Heart left ventricle (tissue), 13 donors: ENCODE measurements at regions not wholly inside any gene's neighbourhood (a gene's known extent, or its start where the extent isn't known, plus 50 kb on each side); places are given as distances from the start of the nearest gene placed in this dataset.

Source experiments
- POLR2A ChIP-seq, 2 donors: fragments of 450-650 bp; IDR thresholded peaks; one replicate each; pipeline ENCODE4 v1.6.1; 2017; ENCODE audit warnings: antibody characterized with exemption in 2 of 2, mild to moderate bottlenecking in 2 of 2, moderate library complexity in 2 of 2
- TF ChIP-seq, protein P1 (sequence below), 12 donors: fragments of 200-600 bp; sonication (generic) in 4 of 12; IDR thresholded peaks; one replicate each; pipeline versions ENCODE4 v1.5.0 to v1.8.0; 2018 to 2022; ENCODE audit warnings: antibody characterized with exemption in 12 of 12, mild to moderate bottlenecking in 5 of 12
- donor health status: ischemic (EF 13 %, LVEDD 7.1; RV severe dilation, severe dysfunction).
- donor health status: DM: no; HTN: yes; CAD: no.
- donor health status: DM: no; HTN: no; CAD: no.
- donor health status: ischemic (EF 25% LVEDD 6.9; RV normal size, moderate dysfunction).
- donor health status: ischemic (EF 25% LVEDD 5.7; RV mildly dilated, moderate dysfunction).
- donor health status: ischemic (EF 35%, LVEDD 5.7; RV mildly dilated, moderate dysfunction).
- donor health status: nonischemic (EF 11% LVEDD 7.7; RV severe dilation, severe dysfunction).
- donor health status: DM: yes; HTN: yes; CAD: no.
- donor health status: PGD.
- donor health status: ischemic (EF 29% LVEDD 5.4; RV normal size, mild dysfunction).
- donor health status: nonischemic (EF 23%, LVEDD 6.1; RV moderate dilation, normal function).

DNA sequence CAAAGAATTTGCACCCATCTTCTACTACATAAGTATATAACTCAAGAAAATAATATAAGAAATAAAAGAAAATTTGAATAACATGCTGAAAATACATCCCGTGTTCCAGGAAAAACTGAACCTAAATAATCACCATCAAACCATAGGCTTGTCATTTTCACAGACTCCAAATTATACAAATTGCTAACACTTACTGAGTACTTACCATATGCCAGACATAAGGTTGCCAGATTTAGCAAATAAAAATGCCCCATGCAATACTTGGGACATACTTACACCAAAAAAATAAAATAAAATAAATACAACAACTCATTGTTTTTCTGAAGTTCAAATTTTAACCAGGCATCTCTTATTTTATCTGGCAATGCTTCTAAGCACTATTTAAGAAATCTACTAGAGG is 760.4 kb upstream of the SEMA6D start:
- TF ChIP-seq, protein P1, sequence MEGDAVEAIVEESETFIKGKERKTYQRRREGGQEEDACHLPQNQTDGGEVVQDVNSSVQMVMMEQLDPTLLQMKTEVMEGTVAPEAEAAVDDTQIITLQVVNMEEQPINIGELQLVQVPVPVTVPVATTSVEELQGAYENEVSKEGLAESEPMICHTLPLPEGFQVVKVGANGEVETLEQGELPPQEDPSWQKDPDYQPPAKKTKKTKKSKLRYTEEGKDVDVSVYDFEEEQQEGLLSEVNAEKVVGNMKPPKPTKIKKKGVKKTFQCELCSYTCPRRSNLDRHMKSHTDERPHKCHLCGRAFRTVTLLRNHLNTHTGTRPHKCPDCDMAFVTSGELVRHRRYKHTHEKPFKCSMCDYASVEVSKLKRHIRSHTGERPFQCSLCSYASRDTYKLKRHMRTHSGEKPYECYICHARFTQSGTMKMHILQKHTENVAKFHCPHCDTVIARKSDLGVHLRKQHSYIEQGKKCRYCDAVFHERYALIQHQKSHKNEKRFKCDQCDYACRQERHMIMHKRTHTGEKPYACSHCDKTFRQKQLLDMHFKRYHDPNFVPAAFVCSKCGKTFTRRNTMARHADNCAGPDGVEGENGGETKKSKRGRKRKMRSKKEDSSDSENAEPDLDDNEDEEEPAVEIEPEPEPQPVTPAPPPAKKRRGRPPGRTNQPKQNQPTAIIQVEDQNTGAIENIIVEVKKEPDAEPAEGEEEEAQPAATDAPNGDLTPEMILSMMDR (IDR thresholded peaks at IDR 0.05), result no peak
- no peak for TF ChIP-seq POLR2A (IDR thresholded peaks at IDR 0.05)
